Mesodermal cell (in vitro differentiated cells): ENCODE measurements at regions not wholly inside any gene's neighbourhood (a gene's known extent, or its start where the extent isn't known, plus 50 kb on each side); places are given as distances from the start of the nearest gene placed in this dataset.

ENCODE experiments used
- H3K27ac ChIP-seq: 2 replicates; pipeline ENCODE4 v1.7.0; 2013; ENCODE audit warnings: mild to moderate bottlenecking, low read depth, low read length, moderate library complexity; ENCODE audit not compliant: severe bottlenecking
- H3K36me3 ChIP-seq: 2 replicates; pipeline ENCODE4 v1.7.1; 2013; ENCODE audit warnings: mild to moderate bottlenecking, low read length, moderate library complexity; ENCODE audit not compliant: control insufficient read depth, insufficient read depth
- H3K4me1 ChIP-seq: one replicate; pipeline ENCODE4 v1.7.1; 2013; ENCODE audit warnings: mild to moderate bottlenecking, low read length; ENCODE audit not compliant: insufficient read depth, control insufficient read depth, poor library complexity, severe bottlenecking
- H3K4me3 ChIP-seq: 2 replicates; pipeline ENCODE4 v1.7.0; 2013; ENCODE audit warnings: low read length, control low read depth, mild to moderate bottlenecking; ENCODE audit not compliant: insufficient read depth, poor library complexity, severe bottlenecking; ENCODE audit errors: extremely low read depth
- H3K9me3 ChIP-seq: 2 replicates; pipeline ENCODE4 v1.7.1; 2013; ENCODE audit warnings: mild to moderate bottlenecking, low read length, moderate library complexity; ENCODE audit not compliant: control insufficient read depth
- WGBS, 2 experiments: methylation state at CpG; one replicate each; pipeline ENCODE4 v1.1.5; 2013; ENCODE audit warnings: missing lambda C conversion rate in 2 of 2; ENCODE audit not compliant: insufficient coverage in 2 of 2; 5-methylcytosine and 5-hydroxymethylcytosine counted together

DNA sequence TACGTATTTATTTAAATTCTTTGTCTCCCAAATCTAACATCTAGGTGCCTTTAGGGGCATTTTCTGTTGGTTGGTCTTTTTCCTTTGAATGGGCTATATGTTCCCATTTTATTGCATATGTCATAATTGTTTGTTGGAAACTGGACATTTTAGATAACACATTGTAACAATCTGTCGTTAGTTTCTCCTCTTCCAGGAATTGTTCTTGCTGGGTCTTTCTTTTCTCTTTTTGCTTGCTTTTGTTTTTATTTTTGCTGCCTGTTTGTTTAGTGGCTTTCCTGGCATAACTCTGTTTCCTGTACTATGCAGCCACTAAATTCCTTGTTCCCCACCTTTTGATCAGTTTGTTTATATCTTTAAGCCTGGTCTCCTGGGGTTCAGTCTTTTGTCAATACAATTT lies 244.3 kb upstream of the RTL1 start:
- no CpG with 5 or more reads among the region's 2 CpGs for WGBS, 2 experiments
- Histone ChIP-seq H3K36me3 (no peaks in the 10 kb centered on the region), H3K27ac (peak overlapping the region; percentile 49), H3K9me3 (peaks cover 3% of the 10 kb centered on the region), H3K4me3 (no peak overlapping the region), H3K4me1 (no peaks in the 10 kb centered on the region)

- Histone ChIP-seq H3K9me3 (peaks cover 3% of the 10 kb centered on the region), H3K36me3 (no peaks in the 10 kb centered on the region), H3K4me3 (no peak overlapping the region), H3K27ac (no peak overlapping the region), H3K4me1 (no peaks in the 10 kb centered on the region)
- 79 to 87% methylated on average over 5 of the region's 6 CpGs for WGBS, 2 experiments
Measured at GRCh38 chr14:101150039-101150610, 246.6 kb upstream of the RTL1 start.

- 81 to 84% methylated on average over 17 to 25 of the region's 28 CpGs for WGBS, 2 experiments
- Histone ChIP-seq H3K9me3 (peaks cover 3% of the 10 kb centered on the region), H3K4me1 (no peaks in the 10 kb centered on the region), H3K36me3 (no peaks in the 10 kb centered on the region), H3K27ac (no peak overlapping the region), H3K4me3 (no peak overlapping the region)
Measured at GRCh38 chr14:101151226-101151926, 247.9 kb upstream of the RTL1 start.

- H3K9me3 ChIP-seq: peaks cover 3% of the 10 kb centered on the region
- no peak overlapping the region for H3K27ac ChIP-seq
- 91 to 97% methylated on average over 17 to 18 of the region's 18 CpGs for WGBS, 2 experiments
- H3K4me1 ChIP-seq: no peaks in the 10 kb centered on the region
- no peak overlapping the region for H3K4me3 ChIP-seq
- H3K36me3 ChIP-seq: no peaks in the 10 kb centered on the region
Measured at GRCh38 chr14:101151927-101152305, 248.4 kb upstream of the RTL1 start.

GRCh38 chr14:101152855-101153254 lies 249.3 kb upstream of the RTL1 start:
- H3K4me3 ChIP-seq: no peak overlapping the region
- no peaks in the 10 kb centered on the region for H3K36me3 ChIP-seq
- peaks cover under 1% of the 10 kb centered on the region for H3K9me3 ChIP-seq
- no peak overlapping the region for H3K27ac ChIP-seq
- no peaks in the 10 kb centered on the region for H3K4me1 ChIP-seq
- WGBS, 2 experiments: 83 to 98% methylated on average over 4 of the region's 8 CpGs

DNA sequence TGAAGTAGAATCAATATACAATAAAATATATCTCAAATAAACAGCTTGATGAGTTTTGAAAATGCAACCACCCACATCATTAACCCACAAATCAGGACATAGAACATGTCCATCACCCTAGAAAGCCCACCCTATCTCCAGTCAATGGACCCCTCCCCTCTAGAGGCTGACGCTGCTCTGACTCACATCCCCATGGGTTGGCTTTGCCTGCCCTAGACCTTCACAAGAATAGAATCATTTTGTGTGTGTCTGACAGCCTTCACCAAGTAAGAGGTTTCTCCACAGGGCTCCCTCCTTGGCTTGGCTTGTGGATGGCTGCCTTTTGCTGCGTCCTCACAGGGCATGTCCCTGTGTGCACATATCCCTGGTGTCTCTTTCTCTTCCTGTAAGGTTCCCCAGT lies 250.2 kb upstream of the RTL1 start:
- H3K9me3 ChIP-seq: no peaks in the 10 kb centered on the region
- H3K27ac ChIP-seq: no peak overlapping the region
- H3K36me3 ChIP-seq: no peaks in the 10 kb centered on the region
- no peaks in the 10 kb centered on the region for H3K4me1 ChIP-seq
- WGBS, 2 experiments: 83 to 95% methylated on average over 2 of the region's 2 CpGs
- no peak overlapping the region for H3K4me3 ChIP-seq

GRCh38 chr14:101155575-101155974 lies 252.1 kb upstream of the RTL1 start:
- no peaks in the 10 kb centered on the region for H3K36me3 ChIP-seq
- H3K4me3 ChIP-seq: no peak overlapping the region
- H3K4me1 ChIP-seq: no peaks in the 10 kb centered on the region
- no peak overlapping the region for H3K27ac ChIP-seq
- 100% methylated on average over 2 to 3 of the region's 4 CpGs for WGBS, 2 experiments
- no peaks in the 10 kb centered on the region for H3K9me3 ChIP-seq

DNA sequence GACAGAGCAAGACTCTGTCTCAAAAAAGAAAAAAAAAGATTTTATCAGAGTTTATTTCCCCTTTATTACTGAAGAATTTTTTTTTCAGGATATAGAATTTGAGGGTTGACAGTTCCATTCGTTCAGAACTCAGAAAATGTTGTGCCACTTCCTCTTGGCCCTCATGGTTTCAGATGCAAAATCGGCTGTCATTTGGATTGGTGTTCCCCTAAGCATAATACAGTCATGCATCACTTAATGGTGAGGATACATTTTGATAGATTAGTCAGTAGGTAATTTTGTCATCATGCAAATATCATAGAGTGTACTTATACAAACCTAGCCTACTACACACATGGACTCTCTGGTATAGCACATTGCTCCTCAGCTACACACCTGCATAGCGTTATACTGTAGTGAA lies 263.9 kb upstream of the RTL1 start:
- WGBS, 2 experiments: 100% methylated on average over 1 of the region's 3 CpGs; no CpG with 5 or more reads in 1 of the 2 experiments
- Histone ChIP-seq H3K4me1 (no peaks in the 10 kb centered on the region), H3K9me3 (peaks cover 24% of the 10 kb centered on the region), H3K27ac (no peak overlapping the region), H3K4me3 (no peak overlapping the region), H3K36me3 (no peaks in the 10 kb centered on the region)

GRCh38 chr14:101169267-101169666 lies 265.7 kb upstream of the RTL1 start:
- H3K27ac ChIP-seq: no peak overlapping the region
- 79 to 100% methylated on average over 1 to 3 of the region's 8 CpGs for WGBS, 2 experiments
- peaks cover 24% of the 10 kb centered on the region for H3K9me3 ChIP-seq
- no peaks in the 10 kb centered on the region for H3K4me1 ChIP-seq
- H3K36me3 ChIP-seq: no peaks in the 10 kb centered on the region
- no peak overlapping the region for H3K4me3 ChIP-seq

GRCh38 chr14:101171650-101172049 lies 268.1 kb upstream of the RTL1 start:
- Histone ChIP-seq H3K27ac (no peak overlapping the region), H3K9me3 (peaks cover 16% of the 10 kb centered on the region), H3K4me1 (no peaks in the 10 kb centered on the region), H3K36me3 (no peaks in the 10 kb centered on the region), H3K4me3 (no peak overlapping the region)
- 81 to 98% methylated on average over 4 to 5 of the region's 5 CpGs for WGBS, 2 experiments
